HG02970 (cell line): ENCODE measurements at regions not wholly inside any gene's neighbourhood (a gene's known extent, or its start where the extent isn't known, plus 50 kb on each side); places are given as distances from the start of the nearest gene placed in this dataset.

ENCODE experiments used
- ATAC-seq: cut with Tn5 transposase; IDR thresholded peaks from one replicate; pipeline ENCODE4 v1.9.1; 2021; ENCODE audit warnings: mild to moderate bottlenecking, moderate library complexity, moderate number of reproducible peaks; ENCODE audit not compliant: unreplicated experiment, low FRiP score

GRCh38 chr12:92585115-92585727 is 117.6 kb upstream of the PLEKHG7 start:
- ATAC-seq, result no peak

DNA sequence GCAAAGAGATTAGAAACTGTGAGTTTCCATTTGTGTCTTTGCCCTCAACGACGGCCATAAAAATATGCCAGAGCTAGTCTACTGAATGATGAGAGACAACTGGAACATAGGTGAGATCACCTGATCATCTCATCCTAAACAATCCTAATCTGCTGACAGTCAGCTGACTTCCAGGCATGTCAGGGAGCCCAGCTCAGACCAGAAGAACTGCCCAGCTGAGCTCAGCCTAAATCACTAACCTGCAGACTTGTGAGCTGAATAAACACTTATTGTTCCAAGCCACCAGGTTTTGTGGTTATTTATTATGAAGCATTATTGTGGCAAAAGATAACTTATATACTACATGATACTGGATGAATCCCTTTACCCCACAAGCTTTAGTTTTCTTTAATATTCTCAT is 118.9 kb upstream of the PLEKHG7 start:
- ATAC-seq, result no peak

GRCh38 chr12:92582893-92583292 is 119.9 kb upstream of the PLEKHG7 start:
- ATAC-seq, result no peak

DNA sequence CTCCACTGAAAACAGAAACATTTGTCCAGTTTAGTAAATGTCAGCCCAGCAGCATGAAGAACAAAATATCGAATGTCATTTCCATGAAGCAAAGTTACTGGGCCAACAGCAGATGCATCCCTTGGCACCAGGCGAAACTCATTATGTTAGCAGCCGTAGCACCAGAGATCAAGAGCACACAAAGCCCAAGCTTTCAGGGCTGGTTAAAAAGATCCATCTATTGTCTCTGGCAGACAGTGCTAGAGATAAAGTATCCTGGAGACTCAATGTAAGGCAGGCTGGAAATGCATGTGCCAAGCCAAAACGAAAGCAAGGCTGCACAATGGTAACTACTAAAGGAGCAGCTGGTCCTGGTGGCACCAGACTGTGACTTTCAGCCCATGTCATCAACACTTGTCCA is 120.3 kb upstream of the PLEKHG7 start:
- no peak for ATAC-seq

DNA sequence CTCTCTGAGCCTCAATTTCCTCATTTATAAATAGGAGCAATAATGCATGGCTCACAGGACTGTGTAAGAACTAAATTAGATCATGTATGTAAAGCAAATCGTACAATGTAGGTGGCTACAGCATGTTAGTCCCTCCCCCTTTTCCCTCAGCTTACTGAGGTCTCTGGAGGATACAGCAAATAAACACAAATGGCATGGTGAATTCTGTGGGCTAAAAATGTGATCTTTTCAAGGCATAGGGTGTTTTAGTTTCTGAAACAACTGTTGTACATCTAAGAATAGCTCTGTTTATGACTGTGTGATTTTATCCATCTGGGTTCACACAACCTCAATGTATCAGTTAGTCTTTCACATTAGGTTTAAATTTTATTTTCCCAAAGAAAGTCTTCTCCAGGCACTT is 121.2 kb upstream of the PLEKHG7 start:
- ATAC-seq, result no peak

- ATAC-seq, result no peak
Observed at GRCh38 chr12:92574911-92575570, 127.7 kb upstream of the PLEKHG7 start.

- no peak for ATAC-seq
Observed at GRCh38 chr12:92574051-92574783, 128.6 kb upstream of the PLEKHG7 start.

DNA sequence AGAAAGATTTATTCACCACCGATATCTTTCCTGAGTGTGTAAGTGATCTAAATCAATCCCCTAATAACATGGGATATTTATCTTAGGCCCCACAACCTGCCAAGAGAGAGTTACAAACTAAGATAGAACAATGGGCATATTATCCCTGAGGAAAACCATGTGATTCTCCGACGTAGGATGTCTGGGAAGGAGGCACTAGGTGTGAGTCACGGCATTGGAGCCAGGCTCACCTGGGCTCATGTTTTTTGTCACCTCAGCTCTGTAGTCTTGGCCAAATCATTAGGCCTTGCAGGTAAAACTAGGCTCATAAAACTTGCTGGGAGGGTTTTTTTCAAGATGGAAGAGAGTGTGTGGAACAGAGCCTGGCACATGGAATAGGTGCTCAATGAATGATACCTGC is 129.7 kb upstream of the PLEKHG7 start:
- no peak for ATAC-seq

DNA sequence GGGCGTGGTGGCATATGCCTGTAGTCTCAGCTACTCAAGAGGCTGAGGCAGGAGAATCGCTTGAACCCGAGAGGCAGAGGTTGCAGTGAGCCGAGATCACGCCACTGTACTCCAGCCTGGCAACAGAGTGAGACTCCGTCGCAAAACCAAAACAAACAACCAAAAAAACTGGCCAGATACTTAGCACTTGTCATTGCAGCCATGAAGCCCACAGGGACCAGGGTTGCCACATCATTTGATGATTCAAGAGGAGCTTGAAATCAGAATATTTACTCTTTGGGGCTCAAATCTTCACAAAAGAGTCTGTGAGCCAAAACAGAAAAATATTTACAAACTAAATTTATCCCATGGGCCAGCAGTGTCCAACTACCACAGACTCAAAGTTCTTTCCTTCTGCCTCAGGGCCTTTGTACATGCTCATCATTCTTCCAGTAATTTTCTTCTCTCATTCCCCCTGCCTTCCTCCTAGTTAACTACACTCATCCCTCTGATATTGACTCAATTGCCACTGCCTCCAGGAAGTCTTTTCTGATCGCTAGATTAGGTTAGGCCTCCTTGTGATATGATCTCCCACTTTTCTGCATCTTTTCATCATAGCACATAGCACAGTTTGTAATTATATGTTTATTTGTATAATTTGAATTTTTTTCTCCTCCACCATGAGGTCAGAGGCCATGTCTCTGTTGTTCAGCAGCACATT is 130.8 kb upstream of the PLEKHG7 start:
- ATAC-seq, result no peak

DNA sequence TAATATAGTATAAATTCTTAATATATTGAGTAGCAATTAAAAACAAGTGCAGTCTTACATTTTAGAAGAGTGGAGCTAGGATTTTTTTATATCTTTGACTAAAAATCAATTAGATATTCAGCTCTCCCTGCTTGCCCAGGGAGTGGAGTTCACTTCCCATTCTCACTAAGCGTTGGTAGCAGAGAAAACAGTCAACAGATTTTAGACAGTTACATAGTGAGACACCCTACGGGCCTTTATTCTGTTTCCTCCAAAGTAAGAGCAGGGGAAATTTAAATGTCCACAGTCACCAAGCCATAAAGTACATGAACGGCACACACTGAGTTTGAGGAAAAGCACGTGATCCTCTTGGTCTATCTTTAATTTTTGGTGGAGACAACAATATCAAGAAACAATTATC is 131.6 kb upstream of the PLEKHG7 start:
- no peak for ATAC-seq

DNA sequence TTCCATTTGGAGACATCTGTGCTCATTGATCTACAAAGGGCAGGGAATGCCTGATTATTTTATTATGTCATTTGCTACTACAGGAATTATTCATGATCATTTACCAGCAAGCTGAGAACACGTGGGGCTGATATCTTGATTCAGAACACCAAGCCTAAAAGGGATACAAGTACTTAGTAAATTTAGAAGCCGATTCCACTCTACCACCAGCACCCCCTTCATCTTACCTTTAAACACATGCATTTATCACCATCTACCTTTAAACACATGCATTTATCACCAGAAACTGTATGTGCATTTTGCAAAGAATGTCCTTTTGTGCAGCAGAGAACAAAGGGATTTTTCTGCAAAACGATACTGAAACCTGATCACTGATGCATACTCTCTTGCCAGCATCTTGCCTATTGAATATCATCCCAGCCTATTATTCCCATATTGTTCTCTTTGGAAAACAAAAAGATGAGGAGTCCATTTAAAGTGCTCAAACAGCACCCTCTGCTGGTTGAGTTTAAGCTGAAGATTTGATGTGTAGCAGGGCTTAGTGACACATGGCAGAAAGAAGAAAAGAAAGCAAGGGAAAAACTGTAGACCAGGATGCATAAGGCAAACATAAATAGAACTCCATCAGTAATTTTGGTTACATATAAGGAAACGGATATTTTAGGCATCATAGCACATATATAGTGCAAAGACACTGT is 132.6 kb upstream of the PLEKHG7 start:
- peak; percentile 76 for ATAC-seq

GRCh38 chr12:92568691-92569090 is 134.1 kb upstream of the PLEKHG7 start:
- no peak for ATAC-seq

GRCh38 chr12:92566448-92567019 is 136.3 kb upstream of the PLEKHG7 start:
- ATAC-seq, result no peak

GRCh38 chr12:92563819-92564218 is 139.0 kb upstream of the PLEKHG7 start:
- no peak for ATAC-seq

- ATAC-seq, result no peak
Observed at GRCh38 chr12:92562063-92562734, 140.6 kb upstream of the PLEKHG7 start.

- no peak for ATAC-seq
Observed at GRCh38 chr12:92561543-92561899, 141.3 kb upstream of the PLEKHG7 start.

DNA sequence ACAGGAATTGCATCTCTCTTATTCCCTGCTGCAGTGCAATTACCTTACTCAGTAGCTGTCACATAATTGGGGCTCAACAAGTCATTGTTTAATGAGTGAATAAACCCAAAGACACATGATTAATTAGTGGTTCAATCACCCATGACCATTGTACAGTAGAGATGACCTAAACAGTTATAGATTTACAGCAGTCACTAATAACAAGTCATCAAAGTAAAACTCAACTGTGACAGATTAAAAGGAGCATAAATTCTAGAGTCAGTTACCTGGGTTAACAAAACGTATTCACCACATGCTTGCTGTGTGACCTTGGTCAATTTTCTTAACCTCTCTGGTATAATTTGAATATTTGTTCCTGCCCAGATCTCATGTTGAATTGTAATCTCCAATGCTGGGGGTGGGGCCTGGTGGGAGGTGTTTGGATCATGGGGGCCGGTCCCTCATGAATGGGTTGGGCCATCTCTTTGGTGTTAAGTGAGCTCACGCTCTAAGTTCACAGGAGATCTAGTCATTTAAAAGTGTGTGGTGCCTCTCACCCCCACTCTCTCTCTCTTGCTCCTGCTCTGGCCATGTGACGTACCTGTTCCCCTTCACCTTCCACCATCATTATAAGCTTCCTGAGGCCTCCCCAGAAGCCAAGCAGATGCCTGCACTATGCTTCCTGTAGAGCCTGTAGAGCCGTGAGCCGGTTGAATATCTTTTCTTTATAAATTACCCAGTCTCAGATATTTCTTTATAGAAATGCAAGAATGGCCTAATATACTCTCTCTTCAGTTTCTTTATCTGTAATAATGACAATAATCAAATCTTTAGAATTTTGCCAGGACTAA is 141.9 kb upstream of the PLEKHG7 start:
- no peak for ATAC-seq

- ATAC-seq, result no peak
Observed at GRCh38 chr12:92558806-92559205, 144.0 kb upstream of the PLEKHG7 start.

DNA sequence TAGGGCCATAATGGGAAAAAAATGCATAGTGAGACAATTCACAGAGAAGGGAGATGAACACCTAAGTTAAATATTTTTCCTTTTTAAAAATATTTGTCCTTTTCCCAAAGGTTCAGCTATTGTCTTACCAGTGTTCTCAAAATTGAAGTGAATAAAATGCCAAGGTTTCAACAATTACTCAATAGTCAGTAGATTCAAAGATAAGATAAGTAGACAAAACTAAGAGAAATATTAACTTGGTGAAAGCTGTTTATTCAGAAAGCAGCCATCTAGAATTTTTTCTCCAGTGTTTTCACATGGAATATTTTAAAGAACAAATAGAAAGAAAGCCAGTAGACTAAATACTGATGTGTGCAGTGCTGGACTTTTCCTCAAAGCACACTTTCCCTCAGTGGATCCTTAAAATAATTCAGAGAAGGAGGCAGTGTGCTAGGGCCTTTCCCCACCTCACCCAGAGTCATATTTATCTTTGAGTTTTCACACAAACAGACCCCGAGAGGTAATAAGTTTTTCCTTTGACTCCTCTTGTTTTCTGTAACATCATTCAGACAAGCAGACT is 144.5 kb upstream of the PLEKHG7 start:
- no peak for ATAC-seq
